ENCODE measurements at regions not wholly inside any gene's neighbourhood (a gene's known extent, or its start where the extent isn't known, plus 50 kb on each side); places are given as distances from the start of the nearest gene placed in this dataset.

DNA sequence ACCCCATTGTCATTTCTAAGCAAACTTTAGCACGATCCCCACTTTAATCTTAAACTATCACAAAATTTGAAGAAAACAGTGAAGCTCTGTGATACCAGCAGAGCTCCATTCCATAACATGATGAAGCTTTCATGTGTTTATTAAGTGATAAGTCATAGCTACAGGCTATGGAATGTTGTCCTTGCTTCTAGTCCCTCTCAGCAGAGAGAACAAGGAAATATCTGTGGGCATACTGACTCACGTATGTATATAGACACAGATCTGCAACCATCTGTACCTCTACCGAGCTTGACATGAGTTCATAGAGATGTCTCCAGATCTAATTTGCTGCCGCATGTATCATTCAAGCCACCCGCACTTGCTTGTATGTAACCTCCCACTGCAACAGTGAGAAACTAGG is 588.9 kb downstream of the ETS1 start:
- Histone ChIP-seq H2BK5ac (ENCODE audit: low read depth, low read length, poor library complexity, severe bottlenecking) (peak overlapping the region; percentile 60), H3K9me3 (ENCODE audit: control insufficient read depth, insufficient read depth, low read length) (no peaks in the 10 kb centered on the region), H3K36me3 (ENCODE audit: control insufficient read depth, insufficient read depth, low read length) (no peaks in the 10 kb centered on the region), H2AK5ac (ENCODE audit: low read depth, low read length) (no peak overlapping the region), H2BK15ac (ENCODE audit: low read depth, low read length) (no peak overlapping the region), H3K4me2 (ENCODE audit: low read depth, low read length) (no peak overlapping the region), H3K9me1 (ENCODE audit: insufficient read depth, low read length) (peaks cover 3% of the 10 kb centered on the region; the same call in 1 of the 2 replicates), H3K79me1 (ENCODE audit: low read depth in 1 of 2, low read length in 2 of 2) (no peaks in the 10 kb centered on the region), H2BK20ac (ENCODE audit: low read depth, low read length) (no peak overlapping the region), H4K20me1 (ENCODE audit: insufficient read depth, low read length) (no peaks in the 10 kb centered on the region), H3K14ac (replicated peaks; ENCODE audit: low read depth, low read length) (no peak overlapping the region), H2AK9ac (replicated peaks; ENCODE audit: low read depth, low read length, poor library complexity) (no peak overlapping the region), H3K18ac (ENCODE audit: low read depth, low read length) (no peak overlapping the region; the same call in 1 of the 2 replicates), H2BK120ac (ENCODE audit: low read depth, low read length) (no peak overlapping the region), H4K8ac (ENCODE audit: low read depth in 2 of 2, low read length in 2 of 2) (no peak overlapping the region), H3K23ac (ENCODE audit: low read depth, low read length) (no peak overlapping the region), H4K5ac (ENCODE audit: low read depth, low read length) (no peak overlapping the region), H2AFZ (replicated peaks; ENCODE audit: low read length, poor library complexity) (no peak overlapping the region), H3K4ac (ENCODE audit: low read depth, low read length) (no peak overlapping the region), H3K56ac (ENCODE audit: extremely low read depth, insufficient read depth, low read length) (no peak overlapping the region), H3K9ac (ENCODE audit: low read depth, low read length) (no peak overlapping the region), H4K91ac (ENCODE audit: insufficient read depth, low read depth, low read length) (no peak overlapping the region), H3K27me3 (ENCODE audit: control insufficient read depth, insufficient read depth, low read length) (no peaks in the 10 kb centered on the region), H3K4me1 (ENCODE audit: control insufficient read depth, insufficient read depth, low read length) (peaks cover 10% of the 10 kb centered on the region), H3K27ac (ENCODE audit: insufficient read depth, low read length) (no peak overlapping the region), H3K4me3 (ENCODE audit: insufficient read depth, low read depth, low read length) (no peak overlapping the region)
- peak; percentile 28 for ATAC-seq (ENCODE audit: low read depth)
- in situ Hi-C loops (cut with MboI; ENCODE audit: low sequenced_read_pairs) (no loop called here), intact Hi-C loops (cut with micrococcal nuclease) (no loop called here), dilution Hi-C loops (cut with HindIII; ENCODE audit: low sequenced_read_pairs, unreplicated experiment) (no loop called here)
- ChIA-PET POLR2A (ENCODE audit: unreplicated experiment) (no interaction called here), CTCF (no interaction called here)
- no CpG with 5 or more reads among the region's 5 CpGs for WGBS, 2 experiments (ENCODE audit: extremely low coverage in 2 of 2, insufficient read length in 1 of 2)
- no peak for TF ChIP-seq RAD21 (IDR thresholded peaks at IDR 0.05; ENCODE audit: low read length)
- no peak for TF ChIP-seq MAZ (IDR thresholded peaks at IDR 0.05; ENCODE audit: borderline replicate concordance, low read depth, low read length)
- TF ChIP-seq FOS (IDR thresholded peaks at IDR 0.05; ENCODE audit: low read depth, low read length) = no peak
- no peak for TF ChIP-seq BHLHE40 (IDR thresholded peaks at IDR 0.05; ENCODE audit: low read depth, low read length)
- TF ChIP-seq CTCF (conservative IDR thresholded peaks at IDR 0.05; ENCODE audit: low read depth, low read length) = no peak
- TF ChIP-seq CEBPB (IDR thresholded peaks at IDR 0.05; ENCODE audit: low read depth, low read length) = no peak
- TF ChIP-seq RFX5 (IDR thresholded peaks at IDR 0.05; ENCODE audit: low read depth, low read length) = no peak
- TF ChIP-seq MXI1 (IDR thresholded peaks at IDR 0.05; ENCODE audit: borderline replicate concordance, low read depth, low read length) = no peak
- TF ChIP-seq ELK1 (IDR thresholded peaks at IDR 0.05; ENCODE audit: borderline replicate concordance, low read depth, low read length) = no peak
- no peak for TF ChIP-seq MAFK (IDR thresholded peaks at IDR 0.05; ENCODE audit: low read depth, low read length)
- TF ChIP-seq CHD1 (IDR thresholded peaks at IDR 0.05; ENCODE audit: low read depth, low read length) = no peak
- TF ChIP-seq RCOR1 (IDR thresholded peaks at IDR 0.05; ENCODE audit: insufficient replicate concordance, low read length) = no peak
- BruUV-seq (replicated peaks) = no TSS peak
- peak; percentile 45 for DNase-seq
